GM12891 (cell line): ENCODE measurements at regions not wholly inside any gene's neighbourhood (a gene's known extent, or its start where the extent isn't known, plus 50 kb on each side); places are given as distances from the start of the nearest gene placed in this dataset.
"Not testable (repeated sequence)": the region's sequence is repeated elsewhere in the genome, so short reads cannot be mapped to it uniquely, and the experiment has no call there.

Source experiments
- DNase-seq: peaks from one replicate; pipeline ENCODE4 v3.0.0; 2011; ENCODE audit warnings: low spot score; ENCODE audit not compliant: insufficient read length
- FAIRE-seq: peaks from 2 replicates; lab custom pipeline; 2011; peaks lifted over from hg19 to GRCh38; lab: Jason Lieb, UNC
- PAX5 ChIP-seq: IDR thresholded peaks from 2 replicates; pipeline ENCODE4 v1.6.1; 2011; ENCODE audit warnings: low read length, moderate library complexity, mild to moderate bottlenecking; ENCODE audit not compliant: insufficient read depth, severe bottlenecking
- POLR2A ChIP-seq: IDR thresholded peaks from 2 replicates; pipeline ENCODE4 v1.6.1; 2011; ENCODE audit warnings: low read depth, low read length, control low read depth
- POLR2AphosphoS5 ChIP-seq: IDR thresholded peaks from 2 replicates; pipeline ENCODE4 v1.6.1; 2011; ENCODE audit warnings: low read depth, low read length, control low read depth
- POU2F2 ChIP-seq: IDR thresholded peaks from 2 replicates; pipeline ENCODE4 v1.6.1; 2011; ENCODE audit warnings: low read depth, mild to moderate bottlenecking, control low read depth, low read length, moderate library complexity
- SPI1 ChIP-seq: IDR thresholded peaks from 2 replicates; pipeline ENCODE4 v1.6.1; 2011; ENCODE audit warnings: low read depth, low read length, control low read depth
- TAF1 ChIP-seq: IDR thresholded peaks from 2 replicates; pipeline ENCODE4 v1.6.1; 2011; ENCODE audit warnings: low read depth, low read length, control low read depth

- not testable (repeated sequence) for DNase-seq, FAIRE-seq
These were observed 59.9 kb upstream of the TPTE start for GRCh38 chr21:10461445-10461844.

GRCh38 chr21:10463156-10463555, 58.2 kb upstream of the TPTE start:
- FAIRE-seq: no peak
- TF ChIP-seq POLR2A: no peak
- TF ChIP-seq TAF1: no peak
- TF ChIP-seq PAX5: no peak
- no peak for TF ChIP-seq POLR2AphosphoS5
- TF ChIP-seq POU2F2: no peak
- no peak for TF ChIP-seq SPI1
- no peak for DNase-seq

DNA sequence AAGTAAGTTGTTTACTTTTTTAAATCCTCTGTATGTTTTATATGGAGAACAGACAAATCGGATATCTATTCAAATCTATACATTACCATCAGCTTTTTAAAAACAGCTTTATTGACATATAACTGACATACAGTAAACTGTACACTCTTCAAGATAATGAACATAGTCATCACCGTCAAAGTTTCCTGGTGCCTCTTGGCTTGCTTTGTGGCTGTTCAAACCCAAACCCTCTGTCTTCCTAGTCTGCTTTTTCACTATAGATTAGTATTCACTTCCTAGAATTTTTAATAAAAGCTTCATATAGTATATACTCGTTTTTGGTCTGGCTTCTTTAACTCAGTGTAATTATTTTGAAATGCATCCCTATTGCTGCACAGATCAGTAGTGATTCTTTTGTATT, 56.4 kb upstream of the TPTE start:
- TF ChIP-seq POLR2A: no peak
- no peak for DNase-seq
- FAIRE-seq: no peak

GRCh38 chr21:10465524-10466110, 55.8 kb upstream of the TPTE start:
- not testable (repeated sequence) for DNase-seq, FAIRE-seq

DNA sequence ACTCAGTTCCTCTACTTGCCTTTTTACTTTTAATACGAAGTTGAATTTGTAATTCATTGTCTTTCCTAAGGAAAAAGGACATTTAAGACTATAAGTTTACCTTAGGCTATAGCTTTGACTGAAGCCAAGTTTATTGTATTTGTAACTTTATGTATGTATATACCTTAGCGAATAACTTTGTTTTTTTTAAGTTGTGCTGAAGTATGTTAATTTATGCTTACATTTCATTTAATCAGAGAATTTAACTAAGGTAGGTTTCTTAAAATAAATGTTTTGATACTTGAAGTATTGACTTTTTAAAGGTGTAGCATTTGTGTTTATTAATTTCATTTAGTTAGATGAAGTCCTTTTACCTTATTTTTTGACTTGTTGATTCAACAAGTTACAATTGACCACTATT, 55.2 kb upstream of the TPTE start:
- TF ChIP-seq TAF1: no peak
- no peak for TF ChIP-seq PAX5
- no peak for TF ChIP-seq SPI1
- no peak for TF ChIP-seq POLR2AphosphoS5
- TF ChIP-seq POLR2A: no peak
- TF ChIP-seq POU2F2: no peak
- FAIRE-seq (no peak), DNase-seq (no peak)
